ENCODE measurements at regions not wholly inside any gene's neighbourhood (a gene's known extent, or its start where the extent isn't known, plus 50 kb on each side); places are given as distances from the start of the nearest gene placed in this dataset.

DNA sequence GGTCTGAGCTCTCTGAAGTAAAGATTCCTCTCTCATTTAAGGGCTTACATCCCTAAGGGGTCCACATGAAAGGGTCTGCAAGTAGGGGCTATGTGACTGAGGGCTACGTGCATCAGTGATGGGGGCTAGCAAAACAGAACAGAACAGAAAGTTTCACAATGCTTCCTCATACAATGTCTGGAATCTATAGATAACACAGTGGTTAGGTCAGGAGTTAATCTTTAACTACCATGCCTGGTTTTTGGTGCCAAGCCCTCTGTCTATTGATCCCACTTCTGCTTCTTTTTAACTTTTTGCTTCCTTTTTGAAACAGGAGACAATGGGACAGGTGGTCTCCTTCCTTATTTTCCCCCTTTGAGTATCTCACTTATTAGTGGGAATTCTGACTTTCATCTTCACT lies 263.0 kb downstream of the DDX3Y start:
- in situ Hi-C loops (cut with MboI) = no loop called here

DNA sequence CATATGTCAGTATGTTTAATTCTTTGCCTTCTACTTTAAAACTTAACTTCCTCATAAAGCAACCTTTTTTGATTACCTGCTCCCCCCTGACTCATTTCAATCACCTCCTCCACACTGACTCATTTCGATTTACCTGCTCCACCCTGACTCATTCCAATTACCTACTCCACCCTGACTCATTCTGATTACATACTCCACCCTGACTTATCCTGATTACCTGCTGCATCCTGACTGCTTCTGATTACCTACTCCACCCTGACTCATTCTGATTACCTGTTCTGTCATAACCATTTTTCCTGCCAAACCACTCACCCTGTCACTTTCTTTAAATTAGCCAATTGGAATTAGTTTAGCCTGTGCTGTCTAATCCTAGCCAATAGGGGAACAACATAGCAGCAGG lies 263.6 kb downstream of the DDX3Y start:
- no peaks in the 10 kb centered on the region for H4K20me1 ChIP-seq (ENCODE audit: insufficient read depth)
- H3K79me2 ChIP-seq (ENCODE audit: insufficient read depth) = no peaks in the 10 kb centered on the region
- H3K4me2 ChIP-seq (ENCODE audit: unreplicated experiment) = no peak overlapping the region
- no peak overlapping the region for H3K27ac ChIP-seq
- WGBS, 2 experiments (ENCODE audit: low coverage in 1 of 2, low lambda C conversion rate in 2 of 2, missing lambda C conversion rate in 2 of 2) = 38 to 47% methylated on average over 1 of the region's 1 CpG
- DNase-seq = no peak
- no peaks in the 10 kb centered on the region for H3K27me3 ChIP-seq (replicated peaks; ENCODE audit: insufficient read depth)
- H3K9ac ChIP-seq = no peak overlapping the region
- H3K4me1 ChIP-seq (ENCODE audit: insufficient read depth) = no peaks in the 10 kb centered on the region
- no peak overlapping the region for H3K4me3 ChIP-seq
- H3K9me3 ChIP-seq (ENCODE audit: low read depth) = no peaks in the 10 kb centered on the region
- in situ Hi-C loops (cut with MboI) = no loop called here
- H3F3A ChIP-seq (ENCODE audit: insufficient read depth) = no peaks in the 10 kb centered on the region
- no peak overlapping the region for H2AFZ ChIP-seq
- no peaks in the 10 kb centered on the region for H3K9me2 ChIP-seq (ENCODE audit: insufficient read depth)
- TF ChIP-seq EZH2 (IDR thresholded peaks at IDR 0.05; ENCODE audit: insufficient read depth, poor library complexity, severe bottlenecking) (no peak), EZH2phosphoT487 (IDR thresholded peaks at IDR 0.05; ENCODE audit: insufficient read depth, low read depth) (no peak)
- no peaks in the 10 kb centered on the region for H3K36me3 ChIP-seq (ENCODE audit: low read depth)

More for the DNA sequence above, 263.0 kb downstream of the DDX3Y start:
- no peak overlapping the region for H3K4me3 ChIP-seq
- H3K4me1 ChIP-seq (ENCODE audit: insufficient read depth) = no peaks in the 10 kb centered on the region
- no peaks in the 10 kb centered on the region for H3K9me2 ChIP-seq (ENCODE audit: insufficient read depth)
- WGBS, 2 experiments (ENCODE audit: low coverage in 1 of 2, low lambda C conversion rate in 2 of 2, missing lambda C conversion rate in 2 of 2) = 29 to 43% methylated on average over 1 of the region's 1 CpG
- H2AFZ ChIP-seq = no peak overlapping the region
- H4K20me1 ChIP-seq (ENCODE audit: insufficient read depth) = no peaks in the 10 kb centered on the region
- no peaks in the 10 kb centered on the region for H3K79me2 ChIP-seq (ENCODE audit: insufficient read depth)
- no peak overlapping the region for H3K4me2 ChIP-seq (ENCODE audit: unreplicated experiment)
- H3K9me3 ChIP-seq (ENCODE audit: low read depth) = no peaks in the 10 kb centered on the region
- no peaks in the 10 kb centered on the region for H3K36me3 ChIP-seq (ENCODE audit: low read depth)
- no peak overlapping the region for H3K27ac ChIP-seq
- H3K9ac ChIP-seq = no peak overlapping the region
- no peaks in the 10 kb centered on the region for H3K27me3 ChIP-seq (replicated peaks; ENCODE audit: insufficient read depth)
- TF ChIP-seq EZH2phosphoT487 (IDR thresholded peaks at IDR 0.05; ENCODE audit: insufficient read depth, low read depth) = no peak
- no peak for TF ChIP-seq EZH2 (IDR thresholded peaks at IDR 0.05; ENCODE audit: insufficient read depth, poor library complexity, severe bottlenecking)
- no peaks in the 10 kb centered on the region for H3F3A ChIP-seq (ENCODE audit: insufficient read depth)
- no peak for DNase-seq
